Activated CD8-positive, alpha-beta T cell treated with anti-CD3 and anti-CD28 coated beads for 36 hours (primary cell): ENCODE measurements at regions not wholly inside any gene's neighbourhood (a gene's known extent, or its start where the extent isn't known, plus 50 kb on each side); places are given as distances from the start of the nearest gene placed in this dataset.

Source experiments
- ATAC-seq: fragments of 200-7000 bp; cut with Tn5 transposase; one replicate; pipeline ENCODE4 v1.10.0; 2021; ENCODE audit warnings: mild to moderate bottlenecking, moderate library complexity
- CTCF ChIA-PET: fragments of 350-600 bp; sonication (Branson Sonifier 250); formaldehyde crosslinking; loops from one replicate; lab custom pipeline; 2021; ENCODE audit warnings: antibody characterized with exemption; lab: Charles Lee
- POLR2A ChIA-PET: fragments of 350-600 bp; sonication (Branson Sonifier 250); formaldehyde crosslinking; loops from one replicate; lab custom pipeline; 2021; ENCODE audit warnings: antibody characterized with exemption; lab: Charles Lee
- DNase-seq: peaks from one replicate; pipeline ENCODE4 v3.0.0-alpha.2; 2020
- H3K27ac Mint-ChIP-seq: one replicate; pipeline ENCODE4 v1.8.0; 2021; ENCODE audit warnings: mild to moderate bottlenecking, mixed read lengths
- H3K27me3 Mint-ChIP-seq: one replicate; pipeline ENCODE4 v1.8.0; 2021; ENCODE audit warnings: mixed read lengths
- H3K36me3 Mint-ChIP-seq: one replicate; pipeline ENCODE4 v1.8.0; 2021; ENCODE audit warnings: low read depth, mixed read lengths
- H3K4me1 Mint-ChIP-seq: one replicate; pipeline ENCODE4 v1.8.0; 2021; ENCODE audit warnings: low read depth, mixed read lengths
- H3K4me3 Mint-ChIP-seq: one replicate; pipeline ENCODE4 v1.8.0; 2021; ENCODE audit warnings: mild to moderate bottlenecking, moderate library complexity, mixed read lengths
- H3K9me3 Mint-ChIP-seq: one replicate; pipeline ENCODE4 v1.8.0; 2021; ENCODE audit warnings: mixed read lengths
- CTCF ChIP-seq: fragments of 200-600 bp; IDR thresholded peaks from one replicate; pipeline ENCODE4 v1.8.0; 2022; ENCODE audit warnings: antibody characterized with exemption, mild to moderate bottlenecking
- intact Hi-C: fragments of 100-400 bp; cut with micrococcal nuclease; formaldehyde crosslinking; loops from one replicate; pipeline ENCODE4 v1.10.0; 2022

- H3K27me3 Mint-ChIP-seq, result peaks cover 14% of the 10 kb centered on the region
- ChIA-PET CTCF (no interaction called here), POLR2A (no interaction called here)
- no peak overlapping the region for H3K4me3 Mint-ChIP-seq
- H3K27ac Mint-ChIP-seq, result no peak overlapping the region
- H3K36me3 Mint-ChIP-seq, result no peaks in the 10 kb centered on the region
- no peak for TF ChIP-seq CTCF
- peaks cover 3% of the 10 kb centered on the region for H3K9me3 Mint-ChIP-seq
- ATAC-seq, result no peak
- H3K4me1 Mint-ChIP-seq, result no peaks in the 10 kb centered on the region
- intact Hi-C loops, result no loop called here
- DNase-seq, result no peak
These were observed 240.4 kb upstream of the MARCKS start for GRCh38 chr6:113616701-113617274.

GRCh38 chr6:113619077-113619476, 238.1 kb upstream of the MARCKS start:
- ATAC-seq (no peak), DNase-seq (no peak)
- no peak overlapping the region for H3K4me3 Mint-ChIP-seq
- H3K9me3 Mint-ChIP-seq, result no peaks in the 10 kb centered on the region
- no peaks in the 10 kb centered on the region for H3K4me1 Mint-ChIP-seq
- no peak overlapping the region for H3K27ac Mint-ChIP-seq
- peaks cover 10% of the 10 kb centered on the region for H3K27me3 Mint-ChIP-seq
- TF ChIP-seq CTCF, result no peak
- ChIA-PET POLR2A (no interaction called here), CTCF (no interaction called here)
- H3K36me3 Mint-ChIP-seq, result no peaks in the 10 kb centered on the region
- intact Hi-C loops, result no loop called here

GRCh38 chr6:113620386-113620785, 236.8 kb upstream of the MARCKS start:
- TF ChIP-seq CTCF, result no peak
- no peak overlapping the region for H3K27ac Mint-ChIP-seq
- peaks cover 12% of the 10 kb centered on the region for H3K27me3 Mint-ChIP-seq
- H3K9me3 Mint-ChIP-seq, result no peaks in the 10 kb centered on the region
- intact Hi-C loops, result no loop called here
- H3K36me3 Mint-ChIP-seq, result no peaks in the 10 kb centered on the region
- no peaks in the 10 kb centered on the region for H3K4me1 Mint-ChIP-seq
- no peak overlapping the region for H3K4me3 Mint-ChIP-seq
- no peak for ATAC-seq
- ChIA-PET POLR2A (no interaction called here), CTCF (no interaction called here)
- DNase-seq, result no peak

GRCh38 chr6:113622254-113622653, 234.9 kb upstream of the MARCKS start:
- no peak for TF ChIP-seq CTCF
- CTCF ChIA-PET, result no interaction called here
- DNase-seq, result no peak
- no peak overlapping the region for H3K27ac Mint-ChIP-seq
- intact Hi-C loops, result no loop called here
- ATAC-seq, result no peak
- POLR2A ChIA-PET, result no interaction called here
- no peak overlapping the region for H3K4me3 Mint-ChIP-seq
- no peaks in the 10 kb centered on the region for H3K36me3 Mint-ChIP-seq
- peaks cover 16% of the 10 kb centered on the region for H3K27me3 Mint-ChIP-seq
- no peaks in the 10 kb centered on the region for H3K9me3 Mint-ChIP-seq
- no peaks in the 10 kb centered on the region for H3K4me1 Mint-ChIP-seq

- POLR2A ChIA-PET, result no interaction called here
- Mint-ChIP-seq H3K27ac (no peak overlapping the region), H3K27me3 (peaks cover 16% of the 10 kb centered on the region), H3K9me3 (no peaks in the 10 kb centered on the region), H3K36me3 (no peaks in the 10 kb centered on the region), H3K4me1 (no peaks in the 10 kb centered on the region), H3K4me3 (no peak overlapping the region)
- ATAC-seq (no peak), DNase-seq (no peak)
- CTCF ChIA-PET, result no interaction called here
- intact Hi-C loops, result no loop called here
- no peak for TF ChIP-seq CTCF
These were observed 234.0 kb upstream of the MARCKS start for GRCh38 chr6:113623129-113623528.
